HepG2 (cell line): ENCODE measurements at regions not wholly inside any gene's neighbourhood (a gene's known extent, or its start where the extent isn't known, plus 50 kb on each side); places are given as distances from the start of the nearest gene placed in this dataset.

Experiments
- ATAC-seq: fragments of 200-7000 bp; cut with Tn5 transposase; 3 replicates; pipeline ENCODE4 v1.9.1; 2020; ENCODE audit warnings: mild to moderate bottlenecking, moderate library complexity
- BruUV-seq: library from RNA; stranded (reverse); fragments of 400-500 nt; replicated peaks from 2 replicates; lab custom pipeline; 2021; lab: Mats Ljungman, UMichigan
- CTCF ChIA-PET: fragments of 300-600 bp; formaldehyde crosslinking; extraction: SDS; loops from one replicate; lab custom pipeline; 2021; ENCODE audit warnings: low total read pairs, inconsistent platforms, low intra/inter-chr PET ratio; lab: Yijun Ruan, JAX
- POLR2A ChIA-PET: fragments of 350-600 bp; sonication (Branson Sonifier 250); formaldehyde crosslinking; loops from one replicate; lab custom pipeline; 2020; ENCODE audit warnings: antibody characterized with exemption, inconsistent platforms; lab: Yijun Ruan, JAX
- DNase-seq: peaks from one replicate; pipeline ENCODE4 v3.0.0-alpha.2; 2015; ENCODE audit warnings: low spot score
- FAIRE-seq: peaks from 3 replicates; lab custom pipeline; 2011; peaks lifted over from hg19 to GRCh38; lab: Jason Lieb, UNC
- H2AFZ ChIP-seq: one replicate; pipeline ENCODE4 v1.6.1; 2011; ENCODE audit warnings: low read length, inconsistent platforms
- H3K27ac ChIP-seq: fragments of 300-600 bp; 3 replicates; pipeline ENCODE4 v1.8.0; 2011; ENCODE audit warnings: mixed run types, mild to moderate bottlenecking, mixed read lengths, low read length, inconsistent platforms; ENCODE audit not compliant: insufficient read depth; ENCODE audit errors: extremely low read length
- H3K27me3 ChIP-seq, 2 experiments: fragments of 200-600 bp in 1 of 2; 2 replicates in 1 of 2; 3 replicates in 1 of 2; pipeline versions ENCODE4 v1.6.0 to v1.8.0; 2011; ENCODE audit warnings: low read length in 2 of 2, mild to moderate bottlenecking in 2 of 2, moderate library complexity in 2 of 2, inconsistent platforms in 1 of 2; ENCODE audit not compliant: insufficient read depth in 2 of 2, control insufficient read depth in 1 of 2
- H3K36me3 ChIP-seq, 2 experiments: fragments of 200-600 bp in 1 of 2; replicated peaks in 1 of 2; 2 replicates in 1 of 2; 3 replicates in 1 of 2; pipeline versions ENCODE4 v1.5.1 to v1.8.0; 2011; ENCODE audit warnings: low read length in 2 of 2, inconsistent platforms in 1 of 2; ENCODE audit not compliant: insufficient read depth in 2 of 2, control insufficient read depth in 1 of 2
- H3K4me1 ChIP-seq: 2 replicates; pipeline ENCODE4 v1.5.1; 2012; ENCODE audit warnings: low read length, inconsistent platforms; ENCODE audit not compliant: insufficient read depth
- H3K4me2 ChIP-seq: 2 replicates; pipeline ENCODE4 v1.6.0; 2011; ENCODE audit warnings: low read depth, low read length, inconsistent platforms
- H3K4me3 ChIP-seq, 3 experiments: fragments of 200-600 bp in 1 of 3; sonication (generic), shearing (Covaris generic) in 1 of 3; replicated peaks in 1 of 3; 2 replicates each; pipeline ENCODE4 v1.5.1; 2011 to 2016; ENCODE audit warnings: low read length in 3 of 3, inconsistent platforms in 2 of 3, low read depth in 2 of 3, mild to moderate bottlenecking in 2 of 3, control low read depth in 1 of 3, mixed read lengths in 1 of 3; ENCODE audit not compliant: insufficient read depth in 1 of 3
- H3K79me2 ChIP-seq: one replicate; pipeline ENCODE4 v1.6.1; 2011; ENCODE audit warnings: low read length, inconsistent platforms; ENCODE audit not compliant: insufficient read depth
- H3K9ac ChIP-seq: 2 replicates; pipeline ENCODE4 v1.6.0; 2011; ENCODE audit warnings: mild to moderate bottlenecking, low read depth, low read length, inconsistent platforms; ENCODE audit not compliant: insufficient read depth
- H3K9me3 ChIP-seq: 2 replicates; pipeline ENCODE4 v1.5.1; 2012; ENCODE audit warnings: mild to moderate bottlenecking, low read length
- H4K20me1 ChIP-seq: 2 replicates; pipeline ENCODE4 v1.6.0; 2011; ENCODE audit warnings: inconsistent platforms, mild to moderate bottlenecking, low read length, moderate library complexity; ENCODE audit not compliant: insufficient read depth
- CBX2 ChIP-seq, 2 experiments: fragments of 200-600 bp in 1 of 2; sonication (generic); formaldehyde crosslinking in 1 of 2; IDR thresholded peaks; 2 replicates each; pipeline versions ENCODE4 v1.7.0 to v1.8.1; 2018 to 2022; ENCODE audit warnings: low read depth in 2 of 2, low read length in 1 of 2, mild to moderate bottlenecking in 1 of 2, missing genetic modification reagents in 1 of 2
- CREM ChIP-seq, 2 experiments: sonication (generic) in 1 of 2; formaldehyde crosslinking in 1 of 2; IDR thresholded peaks; 2 replicates each; pipeline versions ENCODE4 v1.4.0 to v1.6.1; 2016 to 2020; ENCODE audit warnings: antibody characterized with exemption in 1 of 2, mild to moderate bottlenecking in 1 of 2, missing genetic modification reagents in 1 of 2
- DMAP1 ChIP-seq: IDR thresholded peaks from 2 replicates; pipeline ENCODE4 v1.6.1; 2016
- EZH2 ChIP-seq: conservative IDR thresholded peaks from 2 replicates; pipeline ENCODE4 v1.6.1; 2012; ENCODE audit warnings: mild to moderate bottlenecking, low read depth, low read length, moderate library complexity
- NCOR1 ChIP-seq: fragments of 200-600 bp; sonication (generic); IDR thresholded peaks from 2 replicates; pipeline ENCODE4 v1.7.0; 2017; ENCODE audit warnings: antibody characterized with exemption, low read length, borderline replicate concordance
- RAD51 ChIP-seq: fragments of 450-650 bp; IDR thresholded peaks from 2 replicates; pipeline ENCODE4 v1.6.1; 2016; ENCODE audit warnings: borderline replicate concordance
- RBAK ChIP-seq: sonication (generic); formaldehyde crosslinking; IDR thresholded peaks from 2 replicates; pipeline ENCODE4 v1.5.1; 2020; ENCODE audit warnings: mild to moderate bottlenecking, missing genetic modification reagents
- XBP1 ChIP-seq: sonication (generic); formaldehyde crosslinking; IDR thresholded peaks from 2 replicates; pipeline ENCODE4 v1.5.0; 2020; ENCODE audit warnings: missing genetic modification reagents
- ZNF503 ChIP-seq: sonication (generic); formaldehyde crosslinking; IDR thresholded peaks from 2 replicates; pipeline ENCODE4 v1.4.0; 2020; ENCODE audit warnings: missing genetic modification reagents
- ZNF674 ChIP-seq: sonication (generic); formaldehyde crosslinking; IDR thresholded peaks from 2 replicates; pipeline ENCODE4 v1.5.0; 2020; ENCODE audit warnings: low read depth, mild to moderate bottlenecking, missing genetic modification reagents
- whole genome bisulfite sequencing: methylation state at CpG from one replicate; pipeline ENCODE4 v1.1.6; 2017; ENCODE audit warnings: low lambda C conversion rate; 5-methylcytosine and 5-hydroxymethylcytosine counted together
- in situ Hi-C: cut with HindIII; loops from 2 replicates; pipeline ENCODE4 v1.10.0; 2017; ENCODE audit warnings: low pct_unique_long_range_greater_than_20kb; ENCODE audit not compliant: extremely low pct_ligation_motif_present
- intact Hi-C: fragments of 100-400 bp; cut with micrococcal nuclease; formaldehyde crosslinking; loops from one replicate; pipeline ENCODE4 v1.10.0; 2022; ENCODE audit not compliant: unreplicated experiment
- TF ChIP-seq, protein P1 (sequence below): sonication (generic); formaldehyde crosslinking; IDR thresholded peaks from 2 replicates; pipeline ENCODE4 v1.4.0; 2020; ENCODE audit warnings: missing genetic modification reagents, mild to moderate bottlenecking, borderline replicate concordance

DNA sequence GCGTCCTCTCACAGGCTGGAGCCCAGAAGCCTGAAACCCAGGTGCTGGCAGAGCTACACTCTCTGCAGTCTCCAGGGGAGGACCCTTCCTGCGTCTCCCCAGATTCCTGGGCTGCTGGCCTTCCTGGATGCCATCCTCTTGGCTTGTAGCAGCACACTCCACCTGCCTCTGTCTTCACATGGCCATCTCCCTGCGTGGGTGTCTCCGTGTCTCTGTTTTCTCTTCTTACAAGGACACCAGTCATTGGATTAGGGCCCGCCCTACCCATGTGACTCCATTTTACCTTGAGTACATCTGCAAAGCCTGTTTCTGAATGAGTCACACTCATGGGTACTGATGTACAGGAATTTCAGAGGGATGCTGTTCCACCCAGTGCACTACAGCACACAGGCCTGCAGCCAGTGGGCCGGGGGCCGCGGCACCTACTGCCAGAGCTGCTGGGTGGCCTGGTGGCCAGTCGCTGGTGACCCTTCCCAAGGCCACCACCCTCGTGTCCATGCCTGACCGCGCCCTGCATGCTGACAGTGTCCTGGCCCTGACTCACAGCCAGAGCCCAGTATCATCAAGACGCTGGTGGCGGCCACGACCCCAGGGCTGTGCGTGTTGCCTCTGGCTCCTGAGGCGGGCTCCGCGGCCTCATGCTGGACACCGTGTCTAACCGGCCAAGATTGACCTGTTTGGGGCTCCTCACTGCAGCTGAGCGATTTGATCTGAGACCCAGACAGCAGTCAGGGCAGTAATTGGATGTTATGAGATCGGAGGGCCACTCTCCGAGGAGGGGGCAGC is 63.6 kb upstream of the NKX1-1 start:
- no peaks in the 10 kb centered on the region for H3K4me1 ChIP-seq
- no peak overlapping the region for H3K9ac ChIP-seq
- no peaks in the 10 kb centered on the region for H3K9me3 ChIP-seq
- 30% methylated on average over 11 of the region's 24 CpGs for WGBS
- ChIA-PET POLR2A (no interaction called here), CTCF (no interaction called here)
- peaks cover 8 to 29% of the 10 kb centered on the region in 2 experiments; a peak in 3 of 5 replicates for H3K27me3 ChIP-seq
- H2AFZ ChIP-seq = no peak overlapping the region
- H3K27ac ChIP-seq = no peak overlapping the region
- DNase-seq (no peak), ATAC-seq (no peak)
- H4K20me1 ChIP-seq = no peaks in the 10 kb centered on the region
- intact Hi-C loops = no loop called here
- H3K36me3 ChIP-seq = no peaks in the 10 kb centered on the region
- TF ChIP-seq ZNF674 (CRISPR knock-in tag) (no peak), CREM (IDR thresholded peaks at IDR 0.05) (no peak), CREM (CRISPR knock-in tag; IDR thresholded peaks at IDR 0.05) (no peak), NCOR1 (no peak), EZH2 (no peak), DMAP1 (CRISPR knock-in tag) (no peak), ZNF503 (no peak), RAD51 (no peak), CBX2 (IDR thresholded peaks at IDR 0.05; ENCODE audit: low read depth, low read length) (no peak), CBX2 (CRISPR knock-in tag; IDR thresholded peaks at IDR 0.05; ENCODE audit: low read depth) (no peak), RBAK (CRISPR knock-in tag) (no peak), XBP1 (no peak)
- TF ChIP-seq, protein P1, sequence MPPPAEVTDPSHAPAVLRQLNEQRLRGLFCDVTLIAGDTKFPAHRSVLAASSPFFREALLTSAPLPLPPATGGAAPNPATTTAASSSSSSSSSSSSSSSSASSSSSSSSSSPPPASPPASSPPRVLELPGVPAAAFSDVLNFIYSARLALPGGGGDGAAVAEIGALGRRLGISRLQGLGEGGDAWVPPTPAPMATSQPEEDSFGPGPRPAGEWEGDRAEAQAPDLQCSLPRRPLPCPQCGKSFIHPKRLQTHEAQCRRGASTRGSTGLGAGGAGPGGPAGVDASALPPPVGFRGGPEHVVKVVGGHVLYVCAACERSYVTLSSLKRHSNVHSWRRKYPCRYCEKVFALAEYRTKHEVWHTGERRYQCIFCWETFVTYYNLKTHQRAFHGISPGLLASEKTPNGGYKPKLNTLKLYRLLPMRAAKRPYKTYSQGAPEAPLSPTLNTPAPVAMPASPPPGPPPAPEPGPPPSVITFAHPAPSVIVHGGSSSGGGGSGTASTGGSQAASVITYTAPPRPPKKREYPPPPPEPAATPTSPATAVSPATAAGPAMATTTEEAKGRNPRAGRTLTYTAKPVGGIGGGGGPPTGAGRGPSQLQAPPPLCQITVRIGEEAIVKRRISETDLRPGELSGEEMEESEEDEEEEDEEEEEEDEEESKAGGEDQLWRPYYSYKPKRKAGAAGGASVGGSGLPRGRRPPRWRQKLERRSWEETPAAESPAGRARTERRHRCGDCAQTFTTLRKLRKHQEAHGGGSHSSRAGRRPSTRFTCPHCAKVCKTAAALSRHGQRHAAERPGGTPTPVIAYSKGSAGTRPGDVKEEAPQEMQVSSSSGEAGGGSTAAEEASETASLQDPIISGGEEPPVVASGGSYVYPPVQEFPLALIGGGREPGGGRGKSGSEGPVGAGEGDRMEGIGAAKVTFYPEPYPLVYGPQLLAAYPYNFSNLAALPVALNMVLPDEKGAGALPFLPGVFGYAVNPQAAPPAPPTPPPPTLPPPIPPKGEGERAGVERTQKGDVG (CRISPR knock-in tag) = no peak
- TF ChIP-seq, all 625 proteins: peak for 0
- H3K79me2 ChIP-seq = no peaks in the 10 kb centered on the region
- in situ Hi-C loops = no loop called here
- no peak overlapping the region for H3K4me2 ChIP-seq
- no peak for FAIRE-seq
- BruUV-seq = no TSS peak
- no peak overlapping the region for H3K4me3 ChIP-seq
